ENCODE measurements at regions not wholly inside any gene's neighbourhood (a gene's known extent, or its start where the extent isn't known, plus 50 kb on each side); places are given as distances from the start of the nearest gene placed in this dataset.

- ATAC-seq (no peak), DNase-seq (ENCODE audit: low spot score) (no peak)
- Mint-ChIP-seq H3K9me3 (no peaks in the 10 kb centered on the region), H3K4me3 (no peak overlapping the region), H3K4me1 (ENCODE audit: low read depth in 2 of 2) (peaks cover 5 to 11% of the 10 kb centered on the region in 2 donors), H3K27me3 (peaks cover 5 to 7% of the 10 kb centered on the region in 2 donors), H3K36me3 (no peaks in the 10 kb centered on the region), H3K27ac (no peak overlapping the region)
Observed at GRCh38 chr1:168920456-168921094, 185.9 kb upstream of the ATP1B1 start.

- Mint-ChIP-seq H3K27ac (no peak overlapping the region), H3K27me3 (peaks cover 5 to 7% of the 10 kb centered on the region in 2 donors), H3K36me3 (no peaks in the 10 kb centered on the region), H3K4me1 (ENCODE audit: low read depth in 2 of 2) (peaks cover 5 to 11% of the 10 kb centered on the region in 2 donors), H3K4me3 (no peak overlapping the region), H3K9me3 (no peaks in the 10 kb centered on the region)
- ATAC-seq (no peak), DNase-seq (ENCODE audit: low spot score) (no peak)
Observed at GRCh38 chr1:168921629-168922028, 184.9 kb upstream of the ATP1B1 start.

- Mint-ChIP-seq H3K4me3 (no peak overlapping the region), H3K27me3 (peaks cover 8 to 9% of the 10 kb centered on the region in 2 donors), H3K9me3 (no peaks in the 10 kb centered on the region), H3K36me3 (peaks cover 2% of the 10 kb centered on the region), H3K4me1 (ENCODE audit: low read depth in 2 of 2) (peaks cover 5 to 11% of the 10 kb centered on the region in 2 donors), H3K27ac (no peak overlapping the region)
- ATAC-seq (no peak), DNase-seq (ENCODE audit: low spot score) (no peak)
Observed at GRCh38 chr1:168923521-168924136, 182.9 kb upstream of the ATP1B1 start.

DNA sequence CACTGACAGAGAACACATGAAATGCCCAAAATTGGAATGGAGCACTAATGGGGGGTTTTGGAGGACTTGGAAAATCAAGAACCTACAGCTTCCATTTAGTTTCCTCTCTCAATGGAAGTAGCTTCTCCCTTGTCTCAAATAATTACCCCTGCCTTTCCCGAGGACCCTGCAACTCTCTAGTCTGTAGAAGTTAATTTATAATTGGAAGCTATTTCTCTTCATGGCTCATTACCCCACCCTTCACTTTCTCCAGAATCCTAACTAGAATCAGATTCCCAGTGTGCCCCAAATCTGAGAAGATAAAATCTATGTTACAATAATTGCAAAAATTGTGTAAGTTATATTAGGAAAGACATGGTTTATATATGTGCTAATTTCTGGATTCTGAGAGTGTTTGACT lies 181.5 kb upstream of the ATP1B1 start:
- Mint-ChIP-seq H3K9me3 (no peaks in the 10 kb centered on the region), H3K27ac (no peak overlapping the region), H3K27me3 (peaks cover 16 to 19% of the 10 kb centered on the region in 2 donors), H3K4me3 (no peak overlapping the region), H3K4me1 (ENCODE audit: low read depth in 2 of 2) (peaks cover 5 to 11% of the 10 kb centered on the region in 2 donors), H3K36me3 (peaks cover 7% of the 10 kb centered on the region)
- DNase-seq (ENCODE audit: low spot score): no peak
- ATAC-seq: no peak

DNA sequence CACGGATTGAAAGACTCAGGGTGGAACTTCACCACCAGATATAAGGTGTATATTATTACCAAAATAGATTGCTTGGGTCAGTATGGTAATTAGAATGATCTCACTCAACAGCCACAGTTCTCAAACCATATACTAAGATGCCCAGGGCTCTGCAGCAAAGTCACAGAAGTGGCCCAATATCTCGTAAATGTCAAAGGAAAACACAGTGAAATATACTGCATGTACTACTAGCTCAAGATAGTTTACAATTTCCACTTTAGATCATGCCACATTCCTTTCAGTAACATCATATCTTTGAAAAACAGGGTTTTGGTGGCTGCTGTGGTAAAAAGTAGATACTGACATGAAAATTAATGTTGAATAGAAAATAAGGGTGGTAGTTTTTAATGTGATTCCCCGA lies 180.3 kb upstream of the ATP1B1 start:
- Mint-ChIP-seq H3K27ac (no peak overlapping the region), H3K9me3 (no peaks in the 10 kb centered on the region), H3K36me3 (peaks cover 7% of the 10 kb centered on the region), H3K4me1 (ENCODE audit: low read depth in 2 of 2) (peaks cover 5 to 11% of the 10 kb centered on the region in 2 donors), H3K4me3 (no peak overlapping the region), H3K27me3 (peaks cover 19 to 20% of the 10 kb centered on the region in 2 donors)
- no peak for ATAC-seq
- no peak for DNase-seq (ENCODE audit: low spot score)

DNA sequence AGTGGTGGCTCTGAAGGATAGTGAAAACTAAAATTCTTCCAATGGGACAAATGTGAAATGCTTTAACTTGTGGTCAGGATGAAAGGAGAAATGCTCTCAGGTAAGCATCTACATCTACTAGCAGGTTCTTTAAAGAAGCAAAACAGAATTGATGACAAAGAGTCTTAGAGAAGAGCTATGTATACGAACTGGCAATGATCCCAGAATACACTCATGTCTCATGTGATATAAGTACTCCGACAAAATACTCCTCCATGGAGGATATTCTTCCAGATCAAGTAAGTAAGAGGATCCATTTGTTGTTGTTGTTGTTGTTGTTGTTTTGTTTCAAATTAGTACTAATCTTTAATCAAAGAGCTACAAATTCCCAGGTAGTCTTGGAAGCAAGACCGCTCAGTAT lies 174.0 kb upstream of the ATP1B1 start:
- H3K27ac Mint-ChIP-seq: no peak overlapping the region

GRCh38 chr1:168933141-168933805 lies 173.2 kb upstream of the ATP1B1 start:
- peaks cover 17% of the 10 kb centered on the region for H3K36me3 Mint-ChIP-seq
- no peak for ATAC-seq
- DNase-seq (ENCODE audit: low spot score): no peak
- peaks cover 21 to 25% of the 10 kb centered on the region in 2 donors for H3K27me3 Mint-ChIP-seq
- H3K9me3 Mint-ChIP-seq: no peaks in the 10 kb centered on the region
- no peaks in the 10 kb centered on the region for H3K4me1 Mint-ChIP-seq (ENCODE audit: low read depth in 2 of 2)
- no peak overlapping the region for H3K27ac Mint-ChIP-seq
- H3K4me3 Mint-ChIP-seq: no peak overlapping the region

More for the DNA sequence above, 174.0 kb upstream of the ATP1B1 start:
- no peak overlapping the region for H3K4me3 Mint-ChIP-seq
- peaks cover 17% of the 10 kb centered on the region for H3K36me3 Mint-ChIP-seq
- ATAC-seq: no peak
- peaks cover 26 to 27% of the 10 kb centered on the region in 2 donors for H3K27me3 Mint-ChIP-seq
- no peaks in the 10 kb centered on the region for H3K9me3 Mint-ChIP-seq
- no peak for DNase-seq (ENCODE audit: low spot score)
- H3K4me1 Mint-ChIP-seq (ENCODE audit: low read depth in 2 of 2): no peaks in the 10 kb centered on the region

GRCh38 chr1:168939110-168939946 lies 167.2 kb upstream of the ATP1B1 start:
- ATAC-seq: no peak
- DNase-seq (ENCODE audit: low spot score): no peak
- Mint-ChIP-seq H3K4me3 (no peak overlapping the region), H3K9me3 (no peaks in the 10 kb centered on the region), H3K36me3 (peaks cover 17% of the 10 kb centered on the region), H3K27me3 (peaks cover 31 to 41% of the 10 kb centered on the region in 2 donors), H3K27ac (no peak overlapping the region), H3K4me1 (ENCODE audit: low read depth in 2 of 2) (peaks cover 0 to 5% of the 10 kb centered on the region in 2 donors)

DNA sequence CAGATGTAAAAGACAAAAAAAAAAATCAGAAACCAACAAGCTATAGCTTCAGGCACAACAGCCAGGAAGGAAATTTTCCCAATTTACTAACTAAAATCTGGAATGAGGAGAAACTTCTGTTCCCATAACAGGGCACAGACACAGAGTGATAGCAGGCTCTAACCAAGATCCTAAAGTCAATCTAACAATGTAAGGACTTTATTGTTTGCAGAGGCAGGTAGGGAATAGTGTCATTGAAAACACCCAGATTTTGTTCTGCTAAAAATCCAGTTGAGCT lies 166.6 kb upstream of the ATP1B1 start:
- ATAC-seq (no peak), DNase-seq (ENCODE audit: low spot score) (no peak)
- no peak overlapping the region for H3K27ac Mint-ChIP-seq
- no peak overlapping the region for H3K4me3 Mint-ChIP-seq
- peaks cover 0 to 5% of the 10 kb centered on the region in 2 donors for H3K4me1 Mint-ChIP-seq (ENCODE audit: low read depth in 2 of 2)
- peaks cover 30 to 43% of the 10 kb centered on the region in 2 donors for H3K27me3 Mint-ChIP-seq
- H3K9me3 Mint-ChIP-seq: no peaks in the 10 kb centered on the region
- H3K36me3 Mint-ChIP-seq: peaks cover 16% of the 10 kb centered on the region

- peaks cover 0 to 5% of the 10 kb centered on the region in 2 donors for H3K4me1 Mint-ChIP-seq (ENCODE audit: low read depth in 2 of 2)
- no peak for ATAC-seq
Observed at GRCh38 chr1:168941640-168942039, 164.8 kb upstream of the ATP1B1 start.

GRCh38 chr1:168942165-168942564 lies 164.3 kb upstream of the ATP1B1 start:
- H3K4me1 Mint-ChIP-seq (ENCODE audit: low read depth in 2 of 2): peaks cover 0 to 5% of the 10 kb centered on the region in 2 donors
- H3K9me3 Mint-ChIP-seq: no peaks in the 10 kb centered on the region
- H3K36me3 Mint-ChIP-seq: peaks cover 7% of the 10 kb centered on the region
- ATAC-seq: no peak
- peaks cover 29 to 42% of the 10 kb centered on the region in 2 donors for H3K27me3 Mint-ChIP-seq
- no peak overlapping the region for H3K4me3 Mint-ChIP-seq
- no peak overlapping the region for H3K27ac Mint-ChIP-seq
- DNase-seq (ENCODE audit: low spot score): no peak

More at GRCh38 chr1:168941640-168942039, 164.8 kb upstream of the ATP1B1 start:
- Mint-ChIP-seq H3K27ac (no peak overlapping the region), H3K4me3 (no peak overlapping the region), H3K9me3 (no peaks in the 10 kb centered on the region), H3K36me3 (peaks cover 9% of the 10 kb centered on the region), H3K27me3 (peaks cover 30 to 46% of the 10 kb centered on the region in 2 donors)
- no peak for DNase-seq (ENCODE audit: low spot score)

- H3K4me3 Mint-ChIP-seq: no peak overlapping the region
- H3K36me3 Mint-ChIP-seq: peaks cover 4% of the 10 kb centered on the region
- DNase-seq (ENCODE audit: low spot score) (no peak), ATAC-seq (no peak)
- H3K4me1 Mint-ChIP-seq (ENCODE audit: low read depth in 2 of 2): peaks cover 0 to 3% of the 10 kb centered on the region in 2 donors
- no peaks in the 10 kb centered on the region for H3K9me3 Mint-ChIP-seq
- H3K27ac Mint-ChIP-seq: no peak overlapping the region
- peaks cover 27 to 41% of the 10 kb centered on the region in 2 donors for H3K27me3 Mint-ChIP-seq
Observed at GRCh38 chr1:168945870-168946269, 160.6 kb upstream of the ATP1B1 start.

GRCh38 chr1:168947041-168947440 lies 159.4 kb upstream of the ATP1B1 start:
- Mint-ChIP-seq H3K4me1 (ENCODE audit: low read depth in 2 of 2) (no peaks in the 10 kb centered on the region), H3K9me3 (no peaks in the 10 kb centered on the region), H3K4me3 (no peak overlapping the region), H3K36me3 (no peaks in the 10 kb centered on the region), H3K27ac (no peak overlapping the region), H3K27me3 (peaks cover 21 to 33% of the 10 kb centered on the region in 2 donors)
- no peak for DNase-seq (ENCODE audit: low spot score)
- ATAC-seq: no peak

Data from natural killer cell treated with Interleukin-12 subunit alpha and Interleukin-12 subunit beta and Interleukin-15 and Interleukin-18, amount 100 ng/mL, for 72 hours (primary cell).